GM19023 (cell line): ENCODE measurements at regions not wholly inside any gene's neighbourhood (a gene's known extent, or its start where the extent isn't known, plus 50 kb on each side); places are given as distances from the start of the nearest gene placed in this dataset.
"Not testable (repeated sequence)": the region's sequence is repeated elsewhere in the genome, so short reads cannot be mapped to it uniquely, and the experiment has no call there.

ENCODE experiments used
- ATAC-seq: cut with Tn5 transposase; IDR thresholded peaks from one replicate; pipeline ENCODE4 v1.9.1; 2021; ENCODE audit warnings: mild to moderate bottlenecking, moderate library complexity; ENCODE audit not compliant: unreplicated experiment

- ATAC-seq = not testable (repeated sequence)
Observed at GRCh38 chr3:10109-10996, 186.2 kb upstream of the CHL1 start.

GRCh38 chr3:11734-12133, 184.8 kb upstream of the CHL1 start:
- no peak for ATAC-seq

GRCh38 chr3:14652-15051, 181.9 kb upstream of the CHL1 start:
- ATAC-seq = no peak

- ATAC-seq = no peak
Observed at GRCh38 chr3:16366-16765, 180.2 kb upstream of the CHL1 start.

GRCh38 chr3:20421-20820, 176.1 kb upstream of the CHL1 start:
- ATAC-seq = no peak

- ATAC-seq = no peak
Observed at GRCh38 chr3:24006-24405, 172.6 kb upstream of the CHL1 start.

GRCh38 chr3:25056-25455, 171.5 kb upstream of the CHL1 start:
- ATAC-seq = no peak

- not testable (repeated sequence) for ATAC-seq
Observed at GRCh38 chr3:35985-36384, 160.6 kb upstream of the CHL1 start.

GRCh38 chr3:42871-43744, 153.5 kb upstream of the CHL1 start:
- not testable (repeated sequence) for ATAC-seq

- ATAC-seq = no peak
Observed at GRCh38 chr3:44028-44676, 152.4 kb upstream of the CHL1 start.

- not testable (repeated sequence) for ATAC-seq
Observed at GRCh38 chr3:44941-45340, 151.6 kb upstream of the CHL1 start.

GRCh38 chr3:46576-46975, 150.0 kb upstream of the CHL1 start:
- ATAC-seq = no peak

GRCh38 chr3:53441-53840, 143.1 kb upstream of the CHL1 start:
- ATAC-seq = not testable (repeated sequence)

GRCh38 chr3:54240-54639, 142.3 kb upstream of the CHL1 start:
- no peak for ATAC-seq

GRCh38 chr3:56672-57071, 139.9 kb upstream of the CHL1 start:
- no peak for ATAC-seq

- ATAC-seq = no peak
Observed at GRCh38 chr3:59854-60253, 136.7 kb upstream of the CHL1 start.

- no peak for ATAC-seq
Observed at GRCh38 chr3:63095-63765, 133.3 kb upstream of the CHL1 start.

- ATAC-seq = no peak
Observed at GRCh38 chr3:69690-70089, 126.9 kb upstream of the CHL1 start.

- no peak for ATAC-seq
Observed at GRCh38 chr3:72776-73175, 123.8 kb upstream of the CHL1 start.

- no peak for ATAC-seq
Observed at GRCh38 chr3:73271-73670, 123.3 kb upstream of the CHL1 start.
